Gastrocnemius medialis (tissue), 4 donors: ENCODE measurements at regions not wholly inside any gene's neighbourhood (a gene's known extent, or its start where the extent isn't known, plus 50 kb on each side); places are given as distances from the start of the nearest gene placed in this dataset.

Source experiments
- ATAC-seq, 2 donors: fragments of 150-250 bp; one replicate each; pipeline ENCODE4 v1.9.1; 2016
- DNase-seq, 2 donors: peaks; one replicate each; pipeline ENCODE4 v3.0.0-alpha.2; 2019
- H3K27ac ChIP-seq, 4 donors: fragments of 200-600 bp; sonication (generic); 1 replicate in 1 of 4; 2 replicates in 3 of 4; pipeline ENCODE4 v1.5.1; 2016 to 2018; ENCODE audit warnings: mild to moderate bottlenecking in 2 of 4, moderate library complexity in 1 of 4
- H3K27me3 ChIP-seq, 3 donors: fragments of 200-600 bp; sonication (generic) in 2 of 3; 1 replicate in 1 of 3; 2 replicates in 2 of 3; pipeline versions ENCODE4 v1.5.1 to v1.6.0; 2016 to 2019; ENCODE audit warnings: mild to moderate bottlenecking in 1 of 3, moderate library complexity in 1 of 3
- H3K36me3 ChIP-seq, 2 donors: fragments of 200-600 bp; sonication (generic) in 1 of 2; one replicate each; pipeline ENCODE4 v1.5.1; 2017 to 2018
- H3K4me1 ChIP-seq, 2 donors: fragments of 200-600 bp; sonication (generic) in 1 of 2; one replicate each; pipeline ENCODE4 v1.5.1; 2016 to 2017; ENCODE audit warnings: mild to moderate bottlenecking in 2 of 2
- H3K4me3 ChIP-seq, 4 donors: fragments of 200-600 bp; sonication (generic) in 3 of 4; 1 replicate in 1 of 4; 2 replicates in 3 of 4; pipeline ENCODE4 v1.5.1; 2016 to 2019; ENCODE audit warnings: mild to moderate bottlenecking in 2 of 4
- H3K9me3 ChIP-seq, 3 donors: fragments of 200-600 bp; sonication (generic) in 2 of 3; 1 replicate in 1 of 3; 2 replicates in 2 of 3; pipeline ENCODE4 v1.5.1; 2016 to 2019
- CTCF ChIP-seq, 5 experiments: fragments of 450-650 bp in 3 of 5; fragments of 200-600 bp in 2 of 5; sonication (generic) in 2 of 5; IDR thresholded peaks in 4 of 5; conservative IDR thresholded peaks in 1 of 5; 1 replicate in 4 of 5; 2 replicates in 1 of 5; pipeline ENCODE4 v1.5.1; 2016 to 2019; ENCODE audit warnings: antibody characterized with exemption in 5 of 5, mild to moderate bottlenecking in 3 of 5, moderate library complexity in 3 of 5
- POLR2A ChIP-seq, 2 donors: fragments of 450-650 bp; IDR thresholded peaks; one replicate each; pipeline ENCODE4 v1.6.1; 2017; ENCODE audit warnings: antibody characterized with exemption in 2 of 2, mild to moderate bottlenecking in 2 of 2, moderate library complexity in 2 of 2
- in situ Hi-C, 4 donors: fragments of 200-750 bp; cut with MboI; loops; one replicate each; pipeline versions ENCODE4 v1.15.0 to v1.8.0; 2017; ENCODE audit warnings: low sequenced_read_pairs in 4 of 4
- intact Hi-C: fragments of 100-400 bp; cut with DNase I; formaldehyde crosslinking; loops from one replicate; pipeline ENCODE4 v1.15.1; 2023; ENCODE audit warnings: low total_unique reads

DNA sequence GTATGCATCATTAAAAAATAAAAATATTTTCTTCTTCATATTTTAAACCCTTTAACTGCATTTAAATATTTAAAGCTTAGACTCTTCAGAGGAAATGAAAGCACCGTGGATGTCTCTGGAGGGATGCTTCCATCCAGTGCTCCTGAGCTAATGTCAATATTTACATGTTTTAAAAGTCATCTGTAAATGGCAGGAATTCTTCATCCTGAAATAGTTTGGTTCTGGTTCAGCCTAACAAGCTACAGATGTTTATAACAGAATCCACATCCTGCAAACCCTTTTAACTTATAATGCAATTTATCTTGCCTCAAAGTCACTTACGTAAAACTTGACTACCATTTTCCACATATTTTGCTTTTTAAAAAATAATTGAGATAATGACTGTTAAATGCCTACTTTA is 1207.3 kb downstream of the SLC16A7 start:
- no peaks in the 10 kb centered on the region for H3K9me3 ChIP-seq
- TF ChIP-seq CTCF (IDR thresholded peaks at IDR 0.05 in 4 of 5, conservative IDR thresholded peaks at IDR 0.05 in 1 of 5), result no peak
- no peak for TF ChIP-seq POLR2A (IDR thresholded peaks at IDR 0.05)
- H3K27me3 ChIP-seq, result no peaks in the 10 kb centered on the region
- in situ Hi-C loops (no loop called here), intact Hi-C loops (no loop called here)
- H3K36me3 ChIP-seq, result no peaks in the 10 kb centered on the region
- ATAC-seq (no peak), DNase-seq (no peak)
- H3K4me3 ChIP-seq, result no peak overlapping the region
- no peaks in the 10 kb centered on the region for H3K4me1 ChIP-seq
- no peak overlapping the region for H3K27ac ChIP-seq

DNA sequence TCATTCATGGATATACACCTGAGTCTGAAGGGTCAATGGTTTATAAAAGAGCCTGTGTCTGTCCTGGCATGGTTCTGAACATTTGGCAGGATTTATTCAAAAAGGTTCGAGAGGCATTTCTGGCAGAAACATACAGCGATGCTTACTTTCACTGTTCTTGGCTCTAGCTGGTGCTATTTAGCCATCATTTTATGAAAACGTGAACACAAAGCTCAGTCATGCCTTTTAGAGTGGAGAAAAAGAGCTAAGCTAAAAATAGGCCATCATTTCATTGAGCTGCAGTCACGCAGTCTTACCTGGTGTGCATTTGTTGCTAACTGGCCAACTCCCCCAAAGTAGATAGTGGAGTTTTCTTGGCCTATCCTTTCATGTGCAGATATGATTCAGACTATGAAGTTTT is 1209.5 kb downstream of the SLC16A7 start:
- Histone ChIP-seq H3K9me3 (no peaks in the 10 kb centered on the region), H3K36me3 (no peaks in the 10 kb centered on the region), H3K4me1 (no peaks in the 10 kb centered on the region), H3K27ac (no peak overlapping the region), H3K27me3 (no peaks in the 10 kb centered on the region), H3K4me3 (no peak overlapping the region)
- TF ChIP-seq POLR2A (IDR thresholded peaks at IDR 0.05) (no peak), CTCF (IDR thresholded peaks at IDR 0.05 in 4 of 5, conservative IDR thresholded peaks at IDR 0.05 in 1 of 5) (no peak)
- ATAC-seq, result no peak
- in situ Hi-C loops, result no loop called here
- intact Hi-C loops, result no loop called here
- DNase-seq, result no peak

DNA sequence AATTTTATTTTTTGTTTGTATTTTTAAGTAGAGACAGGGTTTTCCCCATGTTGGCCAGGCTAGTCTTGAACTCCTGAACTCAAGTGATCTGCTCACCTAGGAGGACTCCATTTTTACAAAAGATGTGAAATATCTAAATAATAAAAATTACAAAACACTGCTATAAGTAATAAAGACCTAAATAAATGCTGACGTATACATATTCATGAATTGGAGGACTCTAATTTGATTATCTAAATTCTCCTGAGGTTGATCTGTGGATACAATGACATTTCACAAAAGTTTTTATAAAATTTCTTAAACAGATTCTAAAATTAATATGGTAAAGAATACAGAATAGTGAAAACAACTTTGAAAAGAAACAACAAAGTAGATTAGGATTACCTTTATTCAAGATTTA is 1224.0 kb downstream of the SLC16A7 start:
- TF ChIP-seq CTCF (IDR thresholded peaks at IDR 0.05 in 4 of 5, conservative IDR thresholded peaks at IDR 0.05 in 1 of 5) (no peak), POLR2A (IDR thresholded peaks at IDR 0.05) (no peak)
- intact Hi-C loops (no loop called here), in situ Hi-C loops (no loop called here)
- ATAC-seq, result no peak
- H3K4me1 ChIP-seq, result no peaks in the 10 kb centered on the region
- DNase-seq, result no peak
- no peak overlapping the region for H3K27ac ChIP-seq
- no peaks in the 10 kb centered on the region for H3K36me3 ChIP-seq
- H3K9me3 ChIP-seq, result peaks cover 0 to 3% (median 0%) of the 10 kb centered on the region in 3 donors
- H3K27me3 ChIP-seq, result no peaks in the 10 kb centered on the region
- no peak overlapping the region for H3K4me3 ChIP-seq

GRCh38 chr12:60822580-60822979 is 1226.8 kb downstream of the SLC16A7 start:
- peaks cover 0 to 3% (median 0%) of the 10 kb centered on the region in 3 donors for H3K9me3 ChIP-seq
- H3K4me3 ChIP-seq, result no peak overlapping the region
- TF ChIP-seq POLR2A (IDR thresholded peaks at IDR 0.05) (no peak), CTCF (IDR thresholded peaks at IDR 0.05 in 4 of 5, conservative IDR thresholded peaks at IDR 0.05 in 1 of 5) (no peak)
- intact Hi-C loops (no loop called here), in situ Hi-C loops (no loop called here)
- no peaks in the 10 kb centered on the region for H3K27me3 ChIP-seq
- H3K36me3 ChIP-seq, result no peaks in the 10 kb centered on the region
- DNase-seq (no peak), ATAC-seq (no peak)
- H3K27ac ChIP-seq, result no peak overlapping the region
- no peaks in the 10 kb centered on the region for H3K4me1 ChIP-seq

GRCh38 chr12:60830381-60830780 is 1234.6 kb downstream of the SLC16A7 start:
- H3K9me3 ChIP-seq, result no peaks in the 10 kb centered on the region
- no peaks in the 10 kb centered on the region for H3K4me1 ChIP-seq
- H3K27ac ChIP-seq, result no peak overlapping the region
- in situ Hi-C loops (no loop called here), intact Hi-C loops (no loop called here)
- DNase-seq, result no peak
- TF ChIP-seq POLR2A (IDR thresholded peaks at IDR 0.05) (no peak), CTCF (IDR thresholded peaks at IDR 0.05 in 4 of 5, conservative IDR thresholded peaks at IDR 0.05 in 1 of 5) (no peak)
- H3K27me3 ChIP-seq, result no peaks in the 10 kb centered on the region
- no peak for ATAC-seq
- no peaks in the 10 kb centered on the region for H3K36me3 ChIP-seq
- no peak overlapping the region for H3K4me3 ChIP-seq
